Trophoblast cell (in vitro differentiated cells and primary cell): ENCODE measurements at regions not wholly inside any gene's neighbourhood (a gene's known extent, or its start where the extent isn't known, plus 50 kb on each side); places are given as distances from the start of the nearest gene placed in this dataset.

Experiments used
- DNase-seq, 2 donors: peaks; one replicate each; pipeline ENCODE4 v3.0.0-alpha.2; 2016
- H2AFZ ChIP-seq: 2 replicates; pipeline ENCODE4 v1.6.1; 2013; ENCODE audit warnings: low read length, moderate library complexity, mild to moderate bottlenecking; ENCODE audit not compliant: insufficient read depth, poor library complexity
- H2AK5ac ChIP-seq: 2 replicates; pipeline ENCODE4 v1.6.1; 2013; ENCODE audit warnings: mild to moderate bottlenecking, low read length
- H2BK120ac ChIP-seq: 2 replicates; pipeline ENCODE4 v1.6.1; 2013; ENCODE audit warnings: low read length, mild to moderate bottlenecking, moderate library complexity; ENCODE audit not compliant: insufficient read depth, poor library complexity
- H2BK12ac ChIP-seq: 2 replicates; pipeline ENCODE4 v1.6.1; 2013; ENCODE audit warnings: mild to moderate bottlenecking, low read length, moderate library complexity
- H2BK5ac ChIP-seq: 2 replicates; pipeline ENCODE4 v1.6.1; 2013; ENCODE audit warnings: low read length, low read depth, moderate library complexity, mild to moderate bottlenecking; ENCODE audit not compliant: poor library complexity
- H3K14ac ChIP-seq: 2 replicates; pipeline ENCODE4 v1.6.1; 2013; ENCODE audit warnings: mild to moderate bottlenecking, low read length
- H3K18ac ChIP-seq: 2 replicates; pipeline ENCODE4 v1.6.1; 2013; ENCODE audit warnings: mild to moderate bottlenecking, low read length
- H3K23ac ChIP-seq: 2 replicates; pipeline ENCODE4 v1.6.1; 2013; ENCODE audit warnings: low read length
- H3K27ac ChIP-seq: 2 replicates; pipeline ENCODE4 v1.5.1; 2013; ENCODE audit warnings: low read depth, mild to moderate bottlenecking, inconsistent platforms, low read length, moderate library complexity
- H3K27me3 ChIP-seq: 2 replicates; pipeline ENCODE4 v1.6.1; 2013; ENCODE audit warnings: inconsistent platforms, mild to moderate bottlenecking, low read length, moderate library complexity; ENCODE audit not compliant: insufficient read depth
- H3K36me3 ChIP-seq, 2 experiments: 1 replicate in 1 of 2; 2 replicates in 1 of 2; pipeline ENCODE4 v1.6.1; 2013; ENCODE audit warnings: low read length in 2 of 2, mild to moderate bottlenecking in 2 of 2, moderate library complexity in 1 of 2; ENCODE audit not compliant: insufficient read depth in 2 of 2, control insufficient read depth in 1 of 2
- H3K4ac ChIP-seq: 2 replicates; pipeline ENCODE4 v1.6.1; 2013; ENCODE audit warnings: low read depth, mild to moderate bottlenecking, low read length, moderate library complexity
- H3K4me1 ChIP-seq, 2 experiments: 1 replicate in 1 of 2; 2 replicates in 1 of 2; pipeline ENCODE4 v1.6.1; 2013; ENCODE audit warnings: low read length in 2 of 2, mild to moderate bottlenecking in 2 of 2, moderate library complexity in 1 of 2; ENCODE audit not compliant: insufficient read depth in 2 of 2, control insufficient read depth in 1 of 2
- H3K4me2 ChIP-seq: 2 replicates; pipeline ENCODE4 v1.6.1; 2013; ENCODE audit warnings: inconsistent platforms, mild to moderate bottlenecking, low read length, moderate library complexity
- H3K4me3 ChIP-seq: 2 replicates; pipeline ENCODE4 v1.5.1; 2013; ENCODE audit warnings: mild to moderate bottlenecking, low read depth, low read length, inconsistent platforms
- H3K79me1 ChIP-seq: one replicate; pipeline ENCODE4 v1.6.1; 2013; ENCODE audit warnings: low read length
- H3K79me2 ChIP-seq: 2 replicates; pipeline ENCODE4 v1.6.1; 2013; ENCODE audit warnings: low read length, mild to moderate bottlenecking; ENCODE audit not compliant: control insufficient read depth, insufficient read depth, poor library complexity
- H3K9ac ChIP-seq: 2 replicates; pipeline ENCODE4 v1.6.1; 2013; ENCODE audit warnings: mild to moderate bottlenecking, low read length
- H3K9me3 ChIP-seq: 2 replicates; pipeline ENCODE4 v1.6.1; 2013; ENCODE audit warnings: low read depth, mild to moderate bottlenecking, control low read depth, inconsistent platforms, low read length; ENCODE audit not compliant: insufficient read depth
- H4K12ac ChIP-seq: 2 replicates; pipeline ENCODE4 v1.6.1; 2013; ENCODE audit warnings: low read depth, mild to moderate bottlenecking, low read length, moderate library complexity
- H4K8ac ChIP-seq: 2 replicates; pipeline ENCODE4 v1.6.1; 2013; ENCODE audit warnings: low read depth, mild to moderate bottlenecking, low read length, moderate library complexity
- H4K91ac ChIP-seq: one replicate; pipeline ENCODE4 v1.6.1; 2013; ENCODE audit warnings: low read depth, mild to moderate bottlenecking, low read length, moderate library complexity

DNA sequence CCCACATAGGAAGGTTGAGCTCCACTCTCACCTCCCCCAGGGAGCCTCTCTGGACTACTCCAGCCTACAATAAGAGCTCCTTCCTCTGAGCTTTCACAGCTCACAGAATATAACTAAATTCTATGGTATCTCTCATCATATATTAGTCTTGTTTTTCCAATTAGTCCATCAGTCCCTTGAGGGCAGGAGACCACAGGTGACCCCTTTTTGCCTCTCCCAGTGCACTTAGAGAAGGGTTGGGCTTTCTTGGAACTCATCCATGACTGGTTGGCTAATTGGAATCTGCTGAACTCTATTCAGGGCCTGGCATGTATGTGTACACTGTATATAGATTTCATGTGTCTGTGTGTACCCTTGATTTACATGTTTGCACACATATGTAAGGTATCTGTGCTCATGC is 50.4 kb upstream of the ARAP3 start:
- Histone ChIP-seq H4K12ac (no peak overlapping the region), H3K27ac (no peak overlapping the region), H2BK12ac (no peak overlapping the region), H3K4me1 (peaks cover 5 to 9% of the 10 kb centered on the region in 2 experiments), H2BK5ac (no peak overlapping the region), H3K14ac (no peak overlapping the region), H2BK120ac (no peak overlapping the region), H3K4me2 (no peak overlapping the region), H3K9ac (no peak overlapping the region), H3K36me3 (no peaks in the 10 kb centered on the region), H4K8ac (no peak overlapping the region), H3K23ac (no peak overlapping the region), H3K9me3 (no peaks in the 10 kb centered on the region), H2AFZ (no peak overlapping the region), H3K4ac (no peak overlapping the region), H3K4me3 (no peak overlapping the region), H3K18ac (no peak overlapping the region), H3K79me1 (no peaks in the 10 kb centered on the region), H3K79me2 (no peaks in the 10 kb centered on the region), H3K27me3 (peaks cover 3% of the 10 kb centered on the region), H4K91ac (no peak overlapping the region), H2AK5ac (no peak overlapping the region)
- DNase-seq: no peak
